ENCODE measurements at regions not wholly inside any gene's neighbourhood (a gene's known extent, or its start where the extent isn't known, plus 50 kb on each side); places are given as distances from the start of the nearest gene placed in this dataset.

GRCh38 chr12:83629931-83630330 lies 943.2 kb downstream of the TMTC2 start:
- H3K4me3 ChIP-seq (replicated peaks in 1 of 3; ENCODE audit: low read depth in 2 of 3, low read length in 3 of 3): no peak overlapping the region
- intact Hi-C loops (cut with micrococcal nuclease): no loop called here
- no peak overlapping the region for H3K4me3 Mint-ChIP-seq
- H3K79me2 ChIP-seq (ENCODE audit: insufficient read depth, low read length): no peaks in the 10 kb centered on the region
- no peak for TF ChIP-seq CTCF (IDR thresholded peaks at IDR 0.05)
- H3K9ac ChIP-seq (ENCODE audit: insufficient read depth, low read length, poor library complexity, severe bottlenecking): no peak overlapping the region
- H3K36me3 ChIP-seq (replicated peaks in 1 of 2; ENCODE audit: control insufficient read depth in 1 of 2, insufficient read depth in 2 of 2, low read length in 2 of 2): no peaks in the 10 kb centered on the region
- H3K36me3 Mint-ChIP-seq: no peaks in the 10 kb centered on the region
- no peaks in the 10 kb centered on the region for H3K9me3 ChIP-seq (replicated peaks in 1 of 2; ENCODE audit: control insufficient read depth in 1 of 2, insufficient read depth in 1 of 2, low read length in 2 of 2)
- H2AFZ ChIP-seq (ENCODE audit: insufficient read depth, low read depth, low read length, poor library complexity, severe bottlenecking): no peak overlapping the region
- H3K27me3 Mint-ChIP-seq (ENCODE audit: low read depth in 3 of 3): no peaks in the 10 kb centered on the region
- H3K9me3 Mint-ChIP-seq: peaks cover 0 to 6% (median 1%) of the 10 kb centered on the region in 7 donors
- DNase-seq: no peak
- no peak overlapping the region for H3K4me2 ChIP-seq (replicated peaks; ENCODE audit: extremely low read depth, low read length, poor library complexity, severe bottlenecking)
- no CpG with 5 or more reads among the region's 3 CpGs for WGBS (ENCODE audit: insufficient coverage)
- H3K27ac ChIP-seq (ENCODE audit: low read depth in 1 of 2, low read length in 2 of 2): no peak overlapping the region
- H3K4me1 Mint-ChIP-seq: no peaks in the 10 kb centered on the region
- H3K4me1 ChIP-seq (ENCODE audit: control insufficient read depth in 1 of 2, insufficient read depth in 2 of 2, low read length in 2 of 2): no peaks in the 10 kb centered on the region
- peak overlapping the region in 1 of 7 donors; percentile 41 for H3K27ac Mint-ChIP-seq
- H4K20me1 ChIP-seq (ENCODE audit: insufficient read depth, low read length): no peaks in the 10 kb centered on the region
- no peaks in the 10 kb centered on the region for H3K27me3 ChIP-seq (ENCODE audit: control insufficient read depth in 2 of 2, insufficient read depth in 2 of 2, low read length in 2 of 2)

GRCh38 chr12:83622205-83622604 lies 935.5 kb downstream of the TMTC2 start:
- Mint-ChIP-seq H3K27me3 (ENCODE audit: low read depth in 3 of 3) (no peaks in the 10 kb centered on the region), H3K36me3 (no peaks in the 10 kb centered on the region), H3K4me3 (no peak overlapping the region), H3K4me1 (no peaks in the 10 kb centered on the region), H3K9me3 (peaks cover 0 to 3% (median 0%) of the 10 kb centered on the region in 7 donors), H3K27ac (no peak overlapping the region)
- Histone ChIP-seq H3K4me1 (ENCODE audit: control insufficient read depth in 1 of 2, insufficient read depth in 2 of 2, low read length in 2 of 2) (no peaks in the 10 kb centered on the region), H3K9ac (ENCODE audit: insufficient read depth, low read length, poor library complexity, severe bottlenecking) (no peak overlapping the region), H4K20me1 (ENCODE audit: insufficient read depth, low read length) (no peaks in the 10 kb centered on the region), H3K36me3 (replicated peaks in 1 of 2; ENCODE audit: control insufficient read depth in 1 of 2, insufficient read depth in 2 of 2, low read length in 2 of 2) (no peaks in the 10 kb centered on the region), H2AFZ (ENCODE audit: insufficient read depth, low read depth, low read length, poor library complexity, severe bottlenecking) (no peak overlapping the region), H3K4me3 (replicated peaks in 1 of 3; ENCODE audit: low read depth in 2 of 3, low read length in 3 of 3) (no peak overlapping the region), H3K9me3 (replicated peaks in 1 of 2; ENCODE audit: control insufficient read depth in 1 of 2, insufficient read depth in 1 of 2, low read length in 2 of 2) (peaks cover 0 to 3% of the 10 kb centered on the region in 2 donors), H3K27ac (ENCODE audit: low read depth in 1 of 2, low read length in 2 of 2) (no peak overlapping the region), H3K27me3 (ENCODE audit: control insufficient read depth in 2 of 2, insufficient read depth in 2 of 2, low read length in 2 of 2) (no peaks in the 10 kb centered on the region), H3K79me2 (ENCODE audit: insufficient read depth, low read length) (no peaks in the 10 kb centered on the region), H3K4me2 (replicated peaks; ENCODE audit: extremely low read depth, low read length, poor library complexity, severe bottlenecking) (no peak overlapping the region)
- no CpG with 5 or more reads among the region's 1 CpG for WGBS (ENCODE audit: insufficient coverage)
- no peak for DNase-seq
- intact Hi-C loops (cut with micrococcal nuclease): no loop called here
- TF ChIP-seq CTCF (IDR thresholded peaks at IDR 0.05): no peak

Data from CD14-positive monocyte (primary cell).